H54 (cell line): ENCODE measurements at regions not wholly inside any gene's neighbourhood (a gene's known extent, or its start where the extent isn't known, plus 50 kb on each side); places are given as distances from the start of the nearest gene placed in this dataset.
A peak's percentile ranks its signal among the peaks of the same experiment; 100 is the strongest.
"Not testable (repeated sequence)": the region's sequence is repeated elsewhere in the genome, so short reads cannot be mapped to it uniquely, and the experiment has no call there.

Source experiments
- DNase-seq: peaks from one replicate; pipeline ENCODE4 v3.0.0; 2011; ENCODE audit warnings: low spot score, mixed read lengths; ENCODE audit not compliant: insufficient read length
- FAIRE-seq: peaks from 3 replicates; lab custom pipeline; 2011; peaks lifted over from hg19 to GRCh38; lab: Jason Lieb, UNC
- POLR2A ChIP-seq: IDR thresholded peaks from 2 replicates; pipeline ENCODE4 v1.6.1; 2011; ENCODE audit warnings: low read depth, mild to moderate bottlenecking, low read length

DNA sequence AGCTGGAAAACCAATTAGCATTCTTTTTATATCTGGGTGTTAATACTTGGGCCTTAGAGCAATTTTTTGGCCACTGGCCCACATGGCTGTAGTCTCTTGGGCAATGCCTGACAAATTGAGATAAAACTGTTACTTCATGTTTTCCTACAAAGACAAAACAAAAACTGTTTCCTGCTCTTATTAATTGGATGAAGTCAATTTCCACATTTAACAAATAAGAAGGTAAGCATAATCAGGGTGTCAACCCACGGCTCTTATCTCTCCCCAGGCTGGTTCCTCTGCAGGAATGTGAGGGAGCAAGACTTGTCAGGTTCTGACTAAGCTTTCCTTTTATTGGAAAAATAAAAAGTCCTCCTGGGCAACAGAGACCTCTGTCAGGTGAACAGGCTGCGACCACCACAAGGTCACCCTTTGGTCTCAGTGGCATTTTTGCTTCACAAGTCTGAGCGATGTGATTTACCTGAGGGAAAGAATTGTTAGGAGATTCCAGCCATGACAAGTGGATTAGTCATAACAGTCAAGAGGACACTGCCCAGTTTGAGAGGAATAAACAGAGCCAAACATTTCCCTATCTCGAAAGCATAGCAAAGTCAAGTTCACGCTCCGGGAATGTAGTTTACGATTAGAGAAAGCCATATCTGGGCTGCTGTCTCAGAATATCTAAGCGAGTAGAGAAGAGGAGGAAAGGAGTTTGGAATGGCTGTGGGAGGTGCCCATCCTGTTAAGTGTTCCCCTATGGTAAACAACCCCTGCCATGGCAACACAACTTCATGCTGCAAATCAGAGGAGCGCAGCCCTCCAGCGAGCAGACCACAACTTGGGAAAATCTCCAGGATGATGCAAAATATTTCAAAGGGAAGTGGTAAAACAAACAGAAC lies 144.4 kb downstream of the TES start:
- peak; percentile 53 for DNase-seq
- FAIRE-seq: peak; percentile 93
- no peak for TF ChIP-seq POLR2A

DNA sequence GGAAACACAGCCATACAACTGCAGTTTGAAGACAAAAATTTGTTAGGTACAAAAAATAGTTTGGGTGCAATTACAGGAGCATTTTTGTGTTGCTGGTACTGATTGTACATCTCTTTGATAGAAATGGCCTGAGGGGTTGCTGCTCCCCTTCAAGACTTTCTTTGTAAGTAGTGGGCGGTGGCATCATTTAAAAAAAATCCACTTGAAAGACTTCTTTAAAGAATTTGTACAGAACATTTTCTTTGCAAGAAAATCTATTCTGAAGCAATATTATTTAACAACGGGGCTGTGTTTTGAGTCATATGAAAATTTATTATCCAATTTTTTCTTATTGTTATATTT lies 144.1 kb upstream of the CAV2 start:
- DNase-seq (no peak), FAIRE-seq (no peak)
- no peak for TF ChIP-seq POLR2A

DNA sequence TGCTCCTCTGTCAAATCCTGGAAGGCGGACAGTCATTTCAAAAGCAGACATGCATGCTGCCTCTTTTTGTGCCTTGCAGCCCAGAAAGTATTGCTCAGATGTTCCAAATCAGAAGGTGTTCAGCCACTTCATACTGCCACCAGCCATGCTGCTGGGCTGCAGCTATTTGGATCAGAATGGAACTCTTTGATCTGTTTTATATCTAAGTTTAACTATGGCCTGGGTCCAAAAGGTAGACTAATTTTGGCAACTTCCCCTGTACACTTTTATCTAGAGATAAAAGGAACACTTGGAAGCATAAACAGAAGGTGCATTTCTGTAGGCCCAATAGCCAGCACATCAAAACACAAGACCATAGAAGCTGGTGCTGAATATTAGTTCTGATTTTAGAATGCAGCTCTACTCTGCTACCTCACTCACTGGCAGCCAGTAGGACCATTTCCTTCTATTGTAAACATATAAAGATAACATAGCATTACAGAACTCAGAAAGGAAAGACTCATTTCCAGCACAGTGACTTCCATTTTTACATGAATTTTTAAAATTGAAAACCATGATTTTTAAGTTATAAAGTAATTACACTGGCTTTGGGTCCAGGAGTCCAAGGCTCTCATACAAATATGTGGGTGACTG lies 143.1 kb upstream of the CAV2 start:
- FAIRE-seq (no peak), DNase-seq (no peak)
- TF ChIP-seq POLR2A: no peak

DNA sequence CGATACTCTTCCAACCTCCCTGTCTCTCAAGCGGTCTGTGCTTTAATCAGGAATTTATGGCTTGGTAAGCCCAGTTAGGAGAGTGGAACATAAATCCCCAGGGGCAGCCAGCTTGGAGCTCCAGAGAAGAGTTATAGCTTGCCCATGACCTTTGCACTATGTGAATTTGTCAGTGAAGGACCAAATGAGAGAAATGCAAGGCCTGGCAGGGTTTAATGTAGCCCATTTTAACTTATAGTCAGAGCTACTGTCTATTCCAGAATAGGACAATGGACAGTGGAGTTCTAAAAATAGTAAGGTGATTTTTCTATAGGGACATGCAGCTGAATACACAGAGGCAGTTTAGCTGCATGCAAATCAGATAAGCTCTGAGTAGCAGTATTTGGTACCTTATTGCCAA lies 142.6 kb upstream of the CAV2 start:
- FAIRE-seq: no peak
- TF ChIP-seq POLR2A: no peak
- no peak for DNase-seq

DNA sequence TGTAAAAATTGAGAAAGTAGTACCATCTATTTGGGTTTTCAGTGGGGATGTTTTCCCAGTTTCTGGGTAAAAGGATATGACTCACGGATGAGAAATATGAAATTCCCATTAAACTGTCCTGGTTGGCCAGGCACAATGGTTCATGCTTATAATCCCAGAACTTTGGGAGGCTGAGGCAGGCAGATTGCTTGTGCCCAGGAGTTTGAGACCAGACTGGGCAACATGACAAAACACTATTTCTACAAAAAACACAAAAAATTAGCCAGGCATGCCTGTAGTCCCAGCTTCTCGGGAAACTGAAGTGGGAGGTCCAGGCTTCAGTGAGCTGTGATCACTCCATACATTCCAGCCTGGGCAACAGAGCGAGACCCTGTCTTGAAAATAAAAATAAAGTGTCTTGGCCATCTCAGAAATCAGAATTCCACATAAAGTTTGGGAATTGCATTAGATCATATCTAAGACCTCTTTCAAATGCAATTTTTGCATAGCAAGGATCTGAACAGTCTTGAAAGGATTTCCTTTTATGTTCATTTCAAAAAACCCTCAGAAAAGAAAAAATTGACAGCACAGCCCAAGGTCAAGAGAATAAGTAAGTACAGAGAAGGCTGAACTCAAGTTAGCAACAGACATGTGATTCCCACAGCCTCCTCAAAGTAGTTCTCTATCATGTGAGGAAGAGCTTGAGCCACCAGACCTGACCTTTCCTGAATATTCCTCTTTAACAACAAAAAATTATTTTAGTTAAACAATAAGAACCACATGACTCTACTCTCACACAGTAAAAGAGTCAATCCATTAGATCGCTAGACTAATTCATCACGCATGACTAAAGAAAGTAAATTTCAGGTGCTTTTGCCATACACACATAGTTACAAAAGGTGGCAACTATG lies 141.5 kb upstream of the CAV2 start:
- FAIRE-seq: peak; percentile 67
- no peak for TF ChIP-seq POLR2A

DNA sequence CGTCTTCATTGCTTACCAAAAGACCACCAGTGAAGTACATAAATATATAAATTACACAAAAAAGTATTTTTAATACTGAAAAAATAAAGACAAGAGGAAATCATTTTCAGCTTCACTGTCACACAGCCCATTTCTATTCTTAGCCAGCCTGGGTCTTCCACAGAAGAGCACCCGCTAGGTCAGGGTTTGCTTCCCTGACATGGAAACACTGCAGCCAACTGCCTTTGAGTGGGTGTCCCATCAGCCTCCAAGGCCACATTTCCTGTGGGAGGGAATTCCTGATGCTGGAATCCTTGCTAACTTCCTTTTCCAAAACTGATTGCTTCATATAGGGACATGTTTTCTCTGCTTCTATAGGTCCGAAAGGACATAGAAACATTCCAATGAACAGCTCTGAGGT lies 137.8 kb upstream of the CAV2 start:
- FAIRE-seq (no peak), DNase-seq (no peak)
- no peak for TF ChIP-seq POLR2A

More for the DNA sequence above, 141.5 kb upstream of the CAV2 start:
- no peak for DNase-seq

DNA sequence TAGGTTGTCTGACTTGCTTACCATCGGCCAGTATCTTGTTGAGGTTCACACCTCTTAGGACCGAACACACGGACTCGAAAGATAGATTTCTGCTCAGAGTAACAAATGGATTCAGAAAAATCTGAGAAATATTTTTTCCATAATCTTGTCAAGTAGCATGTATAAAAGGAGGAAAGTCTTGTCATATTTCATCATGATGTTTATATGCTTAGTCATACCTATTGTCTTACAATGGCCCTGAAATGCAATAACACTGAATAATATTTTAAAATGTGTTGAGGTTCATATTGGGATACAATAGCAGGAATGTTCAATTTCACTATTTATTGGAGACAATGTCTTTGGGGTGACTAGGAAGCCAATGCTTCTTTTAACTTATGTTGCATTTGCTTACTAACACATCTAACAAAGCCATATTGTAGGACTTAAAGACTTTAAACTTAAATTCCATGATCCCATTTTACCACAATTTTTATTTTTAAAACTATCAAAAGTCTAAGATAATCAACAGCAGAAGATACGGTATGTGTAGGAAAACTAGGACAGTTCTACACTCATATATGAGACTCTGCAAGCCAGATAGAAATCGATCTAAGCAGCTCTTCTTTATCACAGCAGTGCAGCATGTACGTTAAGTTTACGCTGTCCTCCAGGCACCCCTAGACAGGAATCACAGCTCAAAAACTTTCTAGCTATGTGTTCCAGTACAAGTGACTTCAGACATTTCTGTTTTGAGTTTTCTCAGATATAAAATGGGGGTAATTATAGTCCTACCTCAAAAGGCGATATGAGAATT lies 135.7 kb upstream of the CAV2 start:
- FAIRE-seq: peak; percentile 20

DNA sequence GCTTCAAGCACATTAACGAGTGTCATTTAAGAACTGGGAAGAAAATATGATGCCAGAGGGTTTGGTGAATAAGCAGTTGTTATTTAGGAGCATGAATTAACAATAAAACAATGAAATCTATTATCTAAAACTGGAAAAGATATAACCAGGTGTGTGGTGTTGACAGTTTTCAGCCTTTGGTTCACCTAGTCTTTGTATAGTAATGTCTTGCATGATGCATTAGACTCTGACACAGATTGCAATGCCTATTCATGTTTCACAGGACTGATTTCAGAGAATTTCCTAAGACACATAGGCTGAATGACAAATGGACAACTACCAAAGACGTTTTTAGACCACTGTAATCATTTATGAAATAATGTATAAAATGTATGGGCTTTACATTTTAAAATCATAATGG lies 135.1 kb upstream of the CAV2 start:
- peak; percentile 38 for FAIRE-seq
- no peak for DNase-seq
- no peak for TF ChIP-seq POLR2A

More for the DNA sequence above, 135.7 kb upstream of the CAV2 start:
- DNase-seq: no peak
- no peak for TF ChIP-seq POLR2A

DNA sequence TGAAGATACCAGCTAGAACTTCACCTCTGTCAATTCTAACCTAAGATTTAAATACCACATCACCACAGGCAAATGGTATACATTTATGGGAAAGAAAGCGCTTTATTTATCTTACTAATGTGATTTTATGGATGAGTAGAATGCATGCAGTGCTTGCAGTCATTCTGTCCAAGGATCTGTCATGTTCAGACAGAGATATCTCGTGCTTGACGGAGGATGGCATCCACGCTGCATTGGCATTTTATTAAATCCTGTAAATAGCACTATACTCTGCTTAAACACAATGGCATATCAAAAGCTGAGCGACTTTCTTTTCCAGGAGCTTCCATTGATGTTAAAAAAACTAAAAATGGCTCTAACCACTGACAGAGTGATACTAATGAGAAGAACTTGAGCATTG lies 133.7 kb upstream of the CAV2 start:
- DNase-seq: no peak
- no peak for FAIRE-seq
- no peak for TF ChIP-seq POLR2A

DNA sequence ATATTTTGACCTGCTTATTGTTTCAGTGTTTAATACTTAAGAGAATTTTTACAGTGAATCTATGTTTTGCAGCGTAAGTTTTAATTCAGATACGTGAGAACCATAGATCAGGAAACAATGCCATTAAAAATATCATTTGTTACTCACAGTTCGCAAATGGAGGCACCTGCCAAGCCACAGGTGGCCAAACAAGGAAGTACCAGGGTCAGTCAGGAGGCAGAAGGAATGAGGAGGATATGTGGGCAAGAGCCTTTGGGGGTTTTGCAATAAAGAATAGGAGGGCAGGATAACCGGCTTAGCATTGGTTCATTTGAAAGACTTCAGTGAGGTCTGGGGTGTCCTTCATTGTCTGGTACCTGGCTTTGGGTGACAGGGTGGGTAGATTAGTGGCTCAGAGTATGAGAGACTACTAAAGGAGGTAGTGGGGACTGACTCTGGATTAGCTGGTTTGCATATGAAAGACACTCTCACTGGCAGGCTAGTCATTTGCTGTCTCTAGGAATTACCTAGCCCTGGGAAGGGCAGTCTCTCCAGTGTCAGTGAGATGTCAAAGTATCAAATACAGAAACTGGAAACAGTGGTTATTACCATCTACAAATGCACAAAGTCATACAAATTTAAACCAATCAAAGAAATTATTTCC lies 132.2 kb upstream of the CAV2 start:
- DNase-seq (no peak), FAIRE-seq (no peak)
- no peak for TF ChIP-seq POLR2A

DNA sequence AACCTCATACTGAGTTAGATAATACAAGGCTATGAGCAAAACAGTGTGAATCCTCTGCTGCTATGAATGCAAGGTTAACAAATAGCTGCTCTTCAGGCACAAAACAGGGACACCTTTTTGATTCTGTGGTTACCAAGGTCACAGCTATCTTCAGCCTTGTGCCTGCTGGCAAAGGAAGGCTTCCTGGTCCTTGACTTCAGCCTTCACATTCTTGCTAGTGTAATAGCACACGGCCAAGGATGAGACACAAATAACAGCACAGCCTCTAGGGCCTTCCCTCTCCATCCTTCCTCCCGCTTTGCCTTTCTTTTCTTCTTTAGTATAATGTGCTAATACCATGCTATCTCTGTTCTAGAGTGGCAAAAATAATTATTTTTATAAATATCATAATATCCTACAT lies 130.6 kb upstream of the CAV2 start:
- DNase-seq (no peak), FAIRE-seq (no peak)
- no peak for TF ChIP-seq POLR2A

DNA sequence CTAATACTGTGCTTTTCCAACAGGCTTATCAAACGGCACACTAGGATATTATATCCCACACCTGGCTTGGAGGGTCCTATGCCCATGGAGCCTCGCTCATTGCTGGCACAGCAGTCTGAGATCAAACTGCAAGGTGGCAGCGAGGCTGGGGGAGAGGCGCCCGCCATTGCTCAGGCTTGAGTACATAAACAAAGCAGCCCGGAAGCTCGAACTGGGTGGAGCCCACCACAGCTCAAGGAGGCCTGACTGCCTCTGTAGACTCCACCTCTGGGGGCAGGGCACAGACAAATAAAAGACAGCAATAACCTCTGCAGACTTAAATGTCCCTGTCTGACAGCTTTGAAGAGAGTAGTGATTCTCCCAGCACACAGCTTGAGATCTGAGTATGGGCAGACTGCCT lies 128.0 kb upstream of the CAV2 start:
- not testable (repeated sequence) for DNase-seq, FAIRE-seq

DNA sequence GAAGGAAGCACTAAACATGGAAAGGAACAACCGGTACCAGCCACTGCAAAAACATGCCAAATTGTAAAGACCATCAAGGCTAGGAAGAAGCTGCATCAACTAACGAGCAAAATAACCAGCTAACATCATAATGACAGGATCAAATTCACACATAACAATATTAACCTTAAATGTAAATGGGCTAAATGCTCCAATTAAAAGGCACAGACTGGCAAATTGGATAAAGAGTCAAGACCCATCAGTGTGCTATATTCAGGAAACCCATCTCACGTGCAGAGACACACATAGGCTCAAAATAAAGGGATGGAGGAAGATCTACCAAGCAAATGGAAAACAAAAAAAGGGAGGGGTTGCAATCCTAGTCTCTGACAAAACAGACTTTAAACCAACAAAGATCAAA lies 126.3 kb upstream of the CAV2 start:
- not testable (repeated sequence) for FAIRE-seq, DNase-seq
